LNCAP (cell line): ENCODE measurements at regions not wholly inside any gene's neighbourhood (a gene's known extent, or its start where the extent isn't known, plus 50 kb on each side); places are given as distances from the start of the nearest gene placed in this dataset.

ENCODE experiments used
- TF ChIP-seq, protein P1 (sequence below): fragments of 450-650 bp; IDR thresholded peaks from 2 replicates; pipeline ENCODE4 v1.5.1; 2017; ENCODE audit warnings: mild to moderate bottlenecking

DNA sequence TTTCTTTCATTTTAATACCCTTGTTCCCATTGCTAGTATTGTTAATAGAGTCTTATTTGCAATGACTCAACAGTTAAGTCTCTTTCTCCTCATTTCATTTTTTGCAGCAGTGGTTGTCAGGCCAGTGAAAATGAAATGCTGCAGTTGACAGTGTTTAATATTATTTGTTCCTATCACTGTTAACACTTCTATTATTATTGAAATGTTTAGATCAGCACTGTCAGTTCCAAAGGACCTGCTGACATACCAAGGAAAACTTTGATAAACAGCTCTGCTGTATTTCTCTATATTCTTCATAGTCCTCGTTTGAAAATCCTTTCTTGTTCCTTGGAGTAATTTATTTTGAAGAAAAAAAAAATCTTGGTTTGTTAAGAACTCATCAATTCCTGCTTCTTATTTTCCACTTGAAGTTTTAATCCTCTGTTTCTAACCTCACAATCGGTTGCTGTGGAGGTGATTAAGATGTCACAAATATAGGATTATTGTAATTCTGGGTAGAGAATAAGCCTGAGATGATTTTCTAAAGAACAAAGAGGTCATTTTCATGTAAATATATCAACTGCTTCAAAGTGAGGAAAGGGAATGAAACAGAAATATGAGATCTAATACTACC, 1065.9 kb upstream of the CITED2 start:
- TF ChIP-seq, protein P1, sequence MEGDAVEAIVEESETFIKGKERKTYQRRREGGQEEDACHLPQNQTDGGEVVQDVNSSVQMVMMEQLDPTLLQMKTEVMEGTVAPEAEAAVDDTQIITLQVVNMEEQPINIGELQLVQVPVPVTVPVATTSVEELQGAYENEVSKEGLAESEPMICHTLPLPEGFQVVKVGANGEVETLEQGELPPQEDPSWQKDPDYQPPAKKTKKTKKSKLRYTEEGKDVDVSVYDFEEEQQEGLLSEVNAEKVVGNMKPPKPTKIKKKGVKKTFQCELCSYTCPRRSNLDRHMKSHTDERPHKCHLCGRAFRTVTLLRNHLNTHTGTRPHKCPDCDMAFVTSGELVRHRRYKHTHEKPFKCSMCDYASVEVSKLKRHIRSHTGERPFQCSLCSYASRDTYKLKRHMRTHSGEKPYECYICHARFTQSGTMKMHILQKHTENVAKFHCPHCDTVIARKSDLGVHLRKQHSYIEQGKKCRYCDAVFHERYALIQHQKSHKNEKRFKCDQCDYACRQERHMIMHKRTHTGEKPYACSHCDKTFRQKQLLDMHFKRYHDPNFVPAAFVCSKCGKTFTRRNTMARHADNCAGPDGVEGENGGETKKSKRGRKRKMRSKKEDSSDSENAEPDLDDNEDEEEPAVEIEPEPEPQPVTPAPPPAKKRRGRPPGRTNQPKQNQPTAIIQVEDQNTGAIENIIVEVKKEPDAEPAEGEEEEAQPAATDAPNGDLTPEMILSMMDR, result no peak

DNA sequence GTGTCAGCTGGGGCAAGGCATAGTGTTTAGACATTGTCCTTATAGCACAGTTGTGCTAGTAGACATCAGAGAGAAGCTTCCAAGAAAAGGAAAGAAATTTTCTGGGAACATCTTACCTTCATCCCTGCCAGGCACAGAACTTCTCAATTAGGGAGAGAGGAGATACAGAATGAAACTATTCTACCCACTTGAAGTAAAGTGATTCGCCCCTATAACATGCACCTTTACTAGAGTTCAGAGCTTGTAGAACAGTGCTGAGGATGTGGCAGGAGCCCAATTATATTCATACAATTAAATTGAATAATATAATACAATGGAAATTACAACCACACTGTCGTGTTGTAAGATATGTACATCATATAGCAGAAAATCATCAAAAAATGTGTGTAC, 1063.9 kb upstream of the CITED2 start:
- TF ChIP-seq, protein P1, result no peak

- TF ChIP-seq, protein P1, result no peak
Observed at GRCh38 chr6:140437619-140438345, 1063.3 kb upstream of the CITED2 start.

- TF ChIP-seq, protein P1, result no peak
Observed at GRCh38 chr6:140436023-140436811, 1061.8 kb upstream of the CITED2 start.

DNA sequence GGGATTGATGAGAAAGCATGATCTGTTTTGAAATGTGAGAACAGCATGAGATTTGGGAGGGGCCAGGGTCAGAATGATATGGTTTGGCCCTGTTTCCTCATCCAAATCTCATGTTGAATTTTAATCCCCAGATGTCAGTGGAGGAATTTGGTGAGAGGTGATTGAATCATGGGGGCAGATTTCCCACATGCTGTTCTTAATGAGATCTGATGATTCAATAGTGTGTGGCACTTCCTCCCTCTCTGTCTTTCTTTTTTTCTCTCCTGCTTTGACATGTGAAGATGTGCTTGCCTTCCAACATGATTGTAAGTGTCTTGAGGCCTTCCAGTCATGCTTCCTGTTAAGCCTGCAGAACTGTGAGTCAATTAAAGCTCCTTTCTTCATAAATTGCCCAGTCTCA, 1060.3 kb upstream of the CITED2 start:
- TF ChIP-seq, protein P1, result no peak

DNA sequence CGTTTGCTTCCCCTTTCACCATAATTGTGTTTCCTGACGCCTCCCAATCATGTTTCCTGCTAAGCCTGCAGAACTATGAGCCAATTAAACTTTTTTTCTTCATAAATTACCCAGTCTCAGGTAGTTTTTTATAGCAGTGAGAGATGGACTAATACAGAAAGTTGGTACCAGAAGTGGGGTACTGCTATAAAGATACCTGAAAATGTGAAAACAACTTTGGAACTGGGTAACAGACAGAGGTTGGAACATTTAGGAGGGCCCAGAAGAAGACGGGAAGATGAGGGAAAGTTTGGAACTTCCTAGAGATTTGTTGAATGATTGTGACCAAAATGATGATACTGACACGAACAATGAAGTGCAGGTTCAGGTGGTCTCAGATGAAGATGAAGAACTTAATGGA, 1058.6 kb upstream of the CITED2 start:
- TF ChIP-seq, protein P1, result no peak

DNA sequence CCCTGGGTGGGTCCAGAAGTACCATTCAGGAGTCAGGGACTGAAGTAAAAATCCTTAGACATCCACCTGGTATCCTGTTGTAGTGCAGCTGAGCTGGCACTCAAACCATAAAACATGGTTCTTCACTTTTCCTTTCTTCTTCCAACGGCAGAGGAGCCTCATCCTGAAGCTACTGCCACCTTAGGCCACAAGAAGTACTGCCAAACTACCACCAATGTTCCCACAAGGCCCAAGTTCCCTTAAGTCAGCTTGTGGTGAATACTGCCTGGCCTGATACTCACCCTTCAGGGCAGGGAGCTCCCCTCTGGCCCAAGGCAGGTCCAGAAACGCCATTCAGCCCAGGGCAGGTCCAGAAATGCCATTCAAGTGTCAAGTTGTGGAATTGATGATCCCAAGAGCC, 1053.4 kb upstream of the CITED2 start:
- TF ChIP-seq, protein P1, result no peak
